ENCODE measurements at regions not wholly inside any gene's neighbourhood (a gene's known extent, or its start where the extent isn't known, plus 50 kb on each side); places are given as distances from the start of the nearest gene placed in this dataset.

- Mint-ChIP-seq H3K4me1 (no peaks in the 10 kb centered on the region), H3K4me3 (no peak overlapping the region), H3K36me3 (ENCODE audit: low read depth) (no peaks in the 10 kb centered on the region), H3K27ac (no peak overlapping the region), H3K27me3 (no peaks in the 10 kb centered on the region), H3K9me3 (peaks cover 4% of the 10 kb centered on the region)
- ATAC-seq (no peak), DNase-seq (no peak)
These were observed 787.6 kb upstream of the SALL3 start for GRCh38 chr18:78192054-78192453.

GRCh38 chr18:78196280-78196679, 783.3 kb upstream of the SALL3 start:
- no peak overlapping the region for H3K27ac Mint-ChIP-seq
- no peak for ATAC-seq
- no peak overlapping the region for H3K4me3 Mint-ChIP-seq

GRCh38 chr18:78199002-78199401, 780.6 kb upstream of the SALL3 start:
- DNase-seq = no peak
- Mint-ChIP-seq H3K27me3 (no peaks in the 10 kb centered on the region), H3K4me1 (no peaks in the 10 kb centered on the region), H3K4me3 (no peak overlapping the region), H3K36me3 (ENCODE audit: low read depth) (no peaks in the 10 kb centered on the region), H3K27ac (no peak overlapping the region), H3K9me3 (peaks cover 12% of the 10 kb centered on the region)
- ATAC-seq = no peak

More at GRCh38 chr18:78196280-78196679, 783.3 kb upstream of the SALL3 start:
- DNase-seq = no peak
- H3K9me3 Mint-ChIP-seq = peaks cover 7% of the 10 kb centered on the region
- H3K36me3 Mint-ChIP-seq (ENCODE audit: low read depth) = no peaks in the 10 kb centered on the region
- H3K4me1 Mint-ChIP-seq = no peaks in the 10 kb centered on the region
- H3K27me3 Mint-ChIP-seq = no peaks in the 10 kb centered on the region

GRCh38 chr18:78199611-78200010, 780.0 kb upstream of the SALL3 start:
- H3K4me3 Mint-ChIP-seq = no peak overlapping the region
- no peaks in the 10 kb centered on the region for H3K4me1 Mint-ChIP-seq
- H3K9me3 Mint-ChIP-seq = peaks cover 12% of the 10 kb centered on the region
- no peak overlapping the region for H3K27ac Mint-ChIP-seq
- H3K36me3 Mint-ChIP-seq (ENCODE audit: low read depth) = no peaks in the 10 kb centered on the region
- DNase-seq (no peak), ATAC-seq (no peak)
- no peaks in the 10 kb centered on the region for H3K27me3 Mint-ChIP-seq

- Mint-ChIP-seq H3K27ac (no peak overlapping the region), H3K27me3 (no peaks in the 10 kb centered on the region), H3K4me1 (no peaks in the 10 kb centered on the region), H3K36me3 (ENCODE audit: low read depth) (no peaks in the 10 kb centered on the region), H3K4me3 (no peak overlapping the region), H3K9me3 (peaks cover 10% of the 10 kb centered on the region)
- ATAC-seq = no peak
- DNase-seq = no peak
These were observed 771.7 kb upstream of the SALL3 start for GRCh38 chr18:78207942-78208341.

GRCh38 chr18:78208461-78208860, 771.2 kb upstream of the SALL3 start:
- DNase-seq (no peak), ATAC-seq (no peak)
- Mint-ChIP-seq H3K27me3 (no peaks in the 10 kb centered on the region), H3K4me3 (no peak overlapping the region), H3K36me3 (ENCODE audit: low read depth) (no peaks in the 10 kb centered on the region), H3K27ac (no peak overlapping the region), H3K4me1 (no peaks in the 10 kb centered on the region), H3K9me3 (peaks cover 10% of the 10 kb centered on the region)

GRCh38 chr18:78213361-78213994, 766.1 kb upstream of the SALL3 start:
- no peak for DNase-seq
- Mint-ChIP-seq H3K27ac (no peak overlapping the region), H3K27me3 (no peaks in the 10 kb centered on the region), H3K9me3 (no peaks in the 10 kb centered on the region), H3K4me3 (no peak overlapping the region), H3K36me3 (ENCODE audit: low read depth) (no peaks in the 10 kb centered on the region), H3K4me1 (no peaks in the 10 kb centered on the region)
- ATAC-seq = no peak

GRCh38 chr18:78221496-78221895, 758.1 kb upstream of the SALL3 start:
- Mint-ChIP-seq H3K27me3 (no peaks in the 10 kb centered on the region), H3K36me3 (ENCODE audit: low read depth) (no peaks in the 10 kb centered on the region), H3K9me3 (peaks cover 3% of the 10 kb centered on the region), H3K4me3 (no peak overlapping the region), H3K27ac (no peak overlapping the region), H3K4me1 (no peaks in the 10 kb centered on the region)
- no peak for DNase-seq
- ATAC-seq = no peak

- Mint-ChIP-seq H3K9me3 (peaks cover 7% of the 10 kb centered on the region), H3K27ac (no peak overlapping the region), H3K27me3 (no peaks in the 10 kb centered on the region), H3K36me3 (ENCODE audit: low read depth) (no peaks in the 10 kb centered on the region), H3K4me1 (no peaks in the 10 kb centered on the region), H3K4me3 (no peak overlapping the region)
- ATAC-seq (no peak), DNase-seq (no peak)
These were observed 750.6 kb upstream of the SALL3 start for GRCh38 chr18:78228974-78229373.

- no peak for DNase-seq
- no peaks in the 10 kb centered on the region for H3K36me3 Mint-ChIP-seq (ENCODE audit: low read depth)
- no peaks in the 10 kb centered on the region for H3K4me1 Mint-ChIP-seq
- no peaks in the 10 kb centered on the region for H3K27me3 Mint-ChIP-seq
- H3K4me3 Mint-ChIP-seq = no peak overlapping the region
- peaks cover 7% of the 10 kb centered on the region for H3K9me3 Mint-ChIP-seq
- no peak overlapping the region for H3K27ac Mint-ChIP-seq
- no peak for ATAC-seq
These were observed 748.7 kb upstream of the SALL3 start for GRCh38 chr18:78230911-78231310.

- no peaks in the 10 kb centered on the region for H3K36me3 Mint-ChIP-seq (ENCODE audit: low read depth)
- no peak overlapping the region for H3K4me3 Mint-ChIP-seq
These were observed 747.4 kb upstream of the SALL3 start for GRCh38 chr18:78232196-78232595.

GRCh38 chr18:78237864-78238263, 741.8 kb upstream of the SALL3 start:
- Mint-ChIP-seq H3K27ac (no peak overlapping the region), H3K9me3 (peaks cover 5% of the 10 kb centered on the region), H3K27me3 (peaks cover 2% of the 10 kb centered on the region), H3K4me3 (no peak overlapping the region), H3K36me3 (ENCODE audit: low read depth) (peaks cover 2% of the 10 kb centered on the region), H3K4me1 (no peaks in the 10 kb centered on the region)
- ATAC-seq (no peak), DNase-seq (no peak)

More at GRCh38 chr18:78232196-78232595, 747.4 kb upstream of the SALL3 start:
- Mint-ChIP-seq H3K27ac (no peak overlapping the region), H3K9me3 (peaks cover 3% of the 10 kb centered on the region), H3K27me3 (no peaks in the 10 kb centered on the region), H3K4me1 (no peaks in the 10 kb centered on the region)
- ATAC-seq (no peak), DNase-seq (no peak)

GRCh38 chr18:78238404-78239089, 741.1 kb upstream of the SALL3 start:
- no peak overlapping the region for H3K4me3 Mint-ChIP-seq
- no peak for DNase-seq
- H3K27ac Mint-ChIP-seq = no peak overlapping the region

GRCh38 chr18:78239090-78239457, 740.5 kb upstream of the SALL3 start:
- Mint-ChIP-seq H3K4me1 (no peaks in the 10 kb centered on the region), H3K36me3 (ENCODE audit: low read depth) (peaks cover 2% of the 10 kb centered on the region), H3K27me3 (peaks cover 2% of the 10 kb centered on the region), H3K9me3 (peaks cover 5% of the 10 kb centered on the region), H3K27ac (no peak overlapping the region), H3K4me3 (no peak overlapping the region)
- ATAC-seq (no peak), DNase-seq (no peak)

More at GRCh38 chr18:78238404-78239089, 741.1 kb upstream of the SALL3 start:
- Mint-ChIP-seq H3K27me3 (peaks cover 2% of the 10 kb centered on the region), H3K4me1 (no peaks in the 10 kb centered on the region), H3K36me3 (ENCODE audit: low read depth) (peaks cover 2% of the 10 kb centered on the region), H3K9me3 (peaks cover 5% of the 10 kb centered on the region)
- ATAC-seq = no peak

- ATAC-seq (no peak), DNase-seq (no peak)
- peaks cover 2% of the 10 kb centered on the region for H3K27me3 Mint-ChIP-seq
- peaks cover 2% of the 10 kb centered on the region for H3K36me3 Mint-ChIP-seq (ENCODE audit: low read depth)
- H3K27ac Mint-ChIP-seq = no peak overlapping the region
- H3K4me1 Mint-ChIP-seq = no peaks in the 10 kb centered on the region
- H3K4me3 Mint-ChIP-seq = no peak overlapping the region
- H3K9me3 Mint-ChIP-seq = peaks cover 7% of the 10 kb centered on the region
These were observed 739.5 kb upstream of the SALL3 start for GRCh38 chr18:78240101-78240500.
